ENCODE measurements at regions not wholly inside any gene's neighbourhood (a gene's known extent, or its start where the extent isn't known, plus 50 kb on each side); places are given as distances from the start of the nearest gene placed in this dataset.

- no peak for TF ChIP-seq CTCF (conservative IDR thresholded peaks at IDR 0.05; ENCODE audit: low read depth)
- DNase-seq (ENCODE audit: low spot score) = no peak
- H3K27ac ChIP-seq = no peak overlapping the region
- ChIA-PET POLR2A (ENCODE audit: low non-redundant PET) (no interaction called here), CTCF (interaction anchor here (0.6 kb wide), 1 partner anchor 299 kb away, joined by 3 read pairs; no protein-coding TSS in a partner anchor)
These were observed 80.8 kb upstream of the CNEP1R1 start for GRCh38 chr16:49944221-49944620.

DNA sequence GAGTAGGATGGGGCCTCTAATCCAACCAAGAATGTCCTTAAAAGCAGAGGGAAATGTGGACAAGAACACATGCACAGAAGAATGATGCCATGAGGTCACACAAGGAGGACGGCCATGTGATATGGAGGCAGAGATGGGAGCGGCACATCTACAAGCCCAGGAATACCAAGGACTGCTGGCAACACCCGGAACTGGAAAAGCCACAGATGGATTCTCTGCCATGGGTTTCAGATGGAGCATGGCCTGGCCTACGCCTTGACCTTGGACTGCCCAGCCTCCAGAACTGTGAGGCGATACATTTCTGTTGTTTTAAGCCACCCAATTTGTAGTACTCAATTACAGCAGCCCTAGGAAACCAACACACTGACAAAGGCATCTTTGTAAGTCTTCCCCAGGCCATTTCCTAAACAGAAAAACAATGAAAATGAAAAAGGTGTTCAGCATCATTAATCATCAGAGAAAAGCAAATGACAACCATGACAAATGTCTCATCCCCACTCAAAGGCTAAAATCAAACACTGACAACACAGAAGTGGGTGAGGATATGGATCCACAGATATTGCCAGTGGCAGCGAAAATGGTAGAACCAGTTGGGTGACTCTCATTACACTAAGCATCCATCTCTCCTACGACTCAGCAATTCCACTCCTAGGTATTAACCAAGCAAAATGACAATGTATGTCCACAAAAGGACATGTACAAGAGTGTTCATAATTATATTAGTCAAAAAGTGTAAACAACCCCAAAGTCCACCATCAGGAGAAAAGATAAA lies 76.9 kb upstream of the CNEP1R1 start:
- POLR2A ChIA-PET (ENCODE audit: low non-redundant PET) = no interaction called here
- no peak for TF ChIP-seq CTCF (conservative IDR thresholded peaks at IDR 0.05; ENCODE audit: low read depth)
- no peak overlapping the region for H3K27ac ChIP-seq
- CTCF ChIA-PET = interaction anchor here (0.5 kb wide), 1 partner anchor 8 kb away, joined by 3 read pairs; no protein-coding TSS in a partner anchor
- DNase-seq (ENCODE audit: low spot score) = peak; percentile 18

DNA sequence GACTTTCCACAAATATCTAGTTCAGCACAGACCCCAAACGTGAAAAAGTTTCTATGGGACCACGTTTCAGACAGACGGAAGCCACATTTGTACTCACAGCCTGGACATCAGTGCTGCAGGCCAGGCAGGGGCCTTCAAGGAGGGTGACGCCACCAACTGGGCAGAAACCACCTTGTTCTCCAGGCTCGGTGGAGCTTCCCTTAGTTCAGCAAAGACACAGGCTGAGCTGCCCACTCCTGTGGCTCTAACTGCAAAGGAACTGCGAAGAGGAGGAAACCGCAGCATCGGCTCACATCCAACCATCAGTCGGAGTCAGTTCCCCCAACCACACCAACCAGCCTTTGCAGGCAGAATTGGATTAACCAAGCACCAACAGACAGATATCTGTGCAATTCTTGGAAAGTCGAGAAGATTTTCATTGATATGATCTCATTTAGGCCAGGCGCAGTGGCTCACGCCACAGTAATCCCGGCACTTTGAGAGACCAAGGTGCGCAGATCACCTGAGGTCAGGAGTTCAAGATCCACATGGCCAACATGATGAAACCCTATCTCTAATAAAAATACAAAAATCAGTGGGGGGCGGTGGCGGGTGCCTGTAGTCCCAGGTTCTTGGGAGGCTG lies 73.3 kb upstream of the CNEP1R1 start:
- ChIA-PET POLR2A (ENCODE audit: low non-redundant PET) (no interaction called here), CTCF (no interaction called here)
- no peak for TF ChIP-seq CTCF (conservative IDR thresholded peaks at IDR 0.05; ENCODE audit: low read depth)
- H3K27ac ChIP-seq = no peak overlapping the region
- DNase-seq (ENCODE audit: low spot score) = no peak

DNA sequence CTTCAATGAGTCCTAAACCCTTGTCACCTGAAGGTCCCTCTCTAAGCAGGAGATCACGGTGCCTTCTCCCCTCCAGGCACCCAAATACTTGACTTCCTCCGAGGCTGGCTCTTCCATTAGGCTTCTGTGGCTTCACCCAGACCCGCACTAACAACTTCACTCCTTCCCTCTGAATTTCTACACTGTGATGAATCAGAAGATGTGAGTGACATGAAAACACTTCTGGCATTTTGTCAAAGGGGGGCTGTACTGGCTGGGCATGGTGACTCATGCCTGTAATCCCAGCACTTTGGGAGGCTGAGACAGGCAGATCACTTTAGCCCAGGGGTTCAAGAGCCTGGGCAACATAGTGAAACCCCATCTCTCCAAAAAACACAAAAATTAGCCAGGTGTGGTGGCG lies 72.6 kb upstream of the CNEP1R1 start:
- DNase-seq (ENCODE audit: low spot score) = peak; percentile 45
- CTCF ChIA-PET = no interaction called here

DNA sequence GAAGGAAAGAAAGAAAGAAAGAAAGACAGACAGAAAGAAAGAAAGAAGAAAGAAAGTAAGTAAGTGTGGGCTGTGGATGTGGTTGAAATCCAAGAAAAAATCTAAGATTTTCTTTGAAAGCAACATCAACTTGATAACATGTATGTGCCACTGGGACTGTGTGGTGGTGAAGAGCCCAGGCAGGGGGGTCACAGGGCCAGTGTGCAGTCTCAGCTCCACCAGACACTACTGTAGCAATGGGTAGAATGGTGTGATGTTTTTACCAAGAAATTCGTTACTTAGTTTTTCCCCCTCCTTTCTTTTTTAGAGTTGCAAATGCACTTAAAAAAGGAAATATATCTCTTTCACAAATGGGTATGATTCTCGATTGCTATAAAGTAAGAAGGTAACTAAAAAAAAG lies 71.9 kb upstream of the CNEP1R1 start:
- H3K27ac ChIP-seq = no peak overlapping the region
- ChIA-PET POLR2A (ENCODE audit: low non-redundant PET) (no interaction called here), CTCF (no interaction called here)
- TF ChIP-seq CTCF (conservative IDR thresholded peaks at IDR 0.05; ENCODE audit: low read depth) = no peak
- DNase-seq (ENCODE audit: low spot score) = no peak

More for the DNA sequence above, 72.6 kb upstream of the CNEP1R1 start:
- POLR2A ChIA-PET (ENCODE audit: low non-redundant PET) = no interaction called here
- no peak overlapping the region for H3K27ac ChIP-seq
- TF ChIP-seq CTCF (conservative IDR thresholded peaks at IDR 0.05; ENCODE audit: low read depth) = no peak

DNA sequence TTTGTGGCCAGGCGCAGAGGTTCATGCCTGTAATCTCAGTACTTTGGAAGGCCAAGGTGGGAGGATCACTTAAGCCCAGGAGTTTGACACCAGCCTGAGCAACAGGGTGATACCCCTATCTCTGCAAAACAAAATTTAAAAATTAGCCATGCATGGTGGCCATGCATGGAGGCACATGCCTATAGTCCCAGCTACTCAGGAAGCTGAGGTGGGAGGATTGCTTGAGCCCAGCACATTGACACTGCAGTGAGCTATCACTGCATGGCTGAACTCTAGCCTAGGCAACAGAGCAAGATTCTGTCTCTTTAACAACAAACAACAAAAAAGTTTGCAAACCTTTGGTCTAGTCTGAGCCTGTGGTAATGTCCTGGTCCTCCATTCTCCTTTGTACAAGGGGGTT lies 69.2 kb upstream of the CNEP1R1 start:
- CTCF ChIA-PET = no interaction called here
- TF ChIP-seq CTCF (conservative IDR thresholded peaks at IDR 0.05; ENCODE audit: low read depth) = no peak
- DNase-seq (ENCODE audit: low spot score) = no peak
- POLR2A ChIA-PET (ENCODE audit: low non-redundant PET) = no interaction called here
- no peak overlapping the region for H3K27ac ChIP-seq
